ENCODE measurements at regions not wholly inside any gene's neighbourhood (a gene's known extent, or its start where the extent isn't known, plus 50 kb on each side); places are given as distances from the start of the nearest gene placed in this dataset.

GRCh38 chr5:109273594-109273993 is 136.2 kb downstream of the PJA2 start:
- FAIRE-seq = no peak

More at GRCh38 chr5:109273594-109273993, 136.2 kb downstream of the PJA2 start:
- Histone ChIP-seq H2BK12ac (ENCODE audit: low read depth, low read length) (no peak overlapping the region), H3K18ac (ENCODE audit: extremely low read depth, low read length) (no peak overlapping the region), H3K36me3 (ENCODE audit: control insufficient read depth in 2 of 4, insufficient read depth in 4 of 4, low read length in 3 of 4) (no peaks in the 10 kb centered on the region), H3K56ac (replicated peaks; ENCODE audit: insufficient read length, low read depth, low read length) (no peak overlapping the region), H3K27me3 (replicated peaks in 1 of 4; ENCODE audit: control insufficient read depth in 3 of 4, extremely low read depth in 1 of 4, insufficient read depth in 3 of 4, low read length in 3 of 4) (no peaks in the 10 kb centered on the region), H4K91ac (replicated peaks; ENCODE audit: insufficient read length, low read length) (no peak overlapping the region), H4K20me1 (replicated peaks in 1 of 2; ENCODE audit: control insufficient read depth in 1 of 2, insufficient read depth in 2 of 2, low read length in 2 of 2) (no peaks in the 10 kb centered on the region), H4K5ac (ENCODE audit: insufficient read length, low read depth, low read length) (no peak overlapping the region), H2AK5ac (ENCODE audit: low read depth, low read length) (no peak overlapping the region), H2BK5ac (ENCODE audit: low read depth, low read length) (no peak overlapping the region), H2BK20ac (ENCODE audit: low read length) (no peak overlapping the region), H3K79me2 (ENCODE audit: control insufficient read depth in 1 of 2, insufficient read depth in 2 of 2, low read length in 2 of 2) (no peaks in the 10 kb centered on the region), H2BK120ac (replicated peaks; ENCODE audit: low read depth, low read length) (no peak overlapping the region), H3K4ac (replicated peaks; ENCODE audit: insufficient read length, low read depth, low read length) (no peak overlapping the region), H3K23me2 (ENCODE audit: low read depth, low read length) (no peaks in the 10 kb centered on the region), H3K79me1 (ENCODE audit: low read depth, low read length) (no peaks in the 10 kb centered on the region), H2BK15ac (ENCODE audit: low read length) (no peak overlapping the region), H3K4me3 (ENCODE audit: extremely low read depth in 1 of 4, insufficient read depth in 2 of 4, low read depth in 3 of 4, low read length in 4 of 4) (no peak overlapping the region), H3K14ac (ENCODE audit: insufficient read length) (no peak overlapping the region), H3K23ac (ENCODE audit: insufficient read length) (no peak overlapping the region), H2AFZ (ENCODE audit: low read length) (no peak overlapping the region), H3K9ac (replicated peaks in 1 of 4; ENCODE audit: extremely low read depth in 1 of 4, low read depth in 3 of 4, low read length in 3 of 4) (no peak overlapping the region), H3K9me3 (ENCODE audit: insufficient read depth in 2 of 2, low read depth in 1 of 2, low read length in 1 of 2) (no peaks in the 10 kb centered on the region), H3K4me2 (ENCODE audit: insufficient read depth in 1 of 2, low read depth in 2 of 2, low read length in 2 of 2) (no peak overlapping the region), H3K27ac (ENCODE audit: low read depth, low read length) (no peak overlapping the region), H4K8ac (ENCODE audit: extremely low read depth, insufficient read depth, low read length) (no peak overlapping the region), H3K4me1 (replicated peaks in 1 of 4; ENCODE audit: control insufficient read depth in 3 of 4, insufficient read depth in 4 of 4, low read length in 3 of 4) (no peaks in the 10 kb centered on the region)
- TF ChIP-seq JUND (IDR thresholded peaks at IDR 0.05; ENCODE audit: low read length) (no peak), KDM5A (IDR thresholded peaks at IDR 0.05; ENCODE audit: low read length) (no peak), CHD1 (IDR thresholded peaks at IDR 0.05; ENCODE audit: low read depth, low read length) (no peak), FOSL1 (IDR thresholded peaks at IDR 0.05; ENCODE audit: insufficient read depth, low read depth, low read length) (no peak), RNF2 (IDR thresholded peaks at IDR 0.05; ENCODE audit: borderline replicate concordance, low read depth, low read length, missing control alignments, poor library complexity, severe bottlenecking) (no peak)
- ChIA-PET POLR2A (ENCODE audit: partially characterized antibody) (no interaction called here), CTCF (ENCODE audit: partially characterized antibody) (no interaction called here)
- no peak for DNase-seq (ENCODE audit: low read depth in 1 of 2, low spot score in 2 of 2)
